Pancreas (tissue), 10 donors: ENCODE measurements at regions not wholly inside any gene's neighbourhood (a gene's known extent, or its start where the extent isn't known, plus 50 kb on each side); places are given as distances from the start of the nearest gene placed in this dataset.

Experiments used
- ATAC-seq, 4 donors: fragments of 200-7000 bp; cut with Tn5 transposase; one replicate each; pipeline versions ENCODE4 v1.8.0 to v1.9.1; 2020; ENCODE audit warnings: mild to moderate bottlenecking in 4 of 4, moderate library complexity in 4 of 4
- DNase-seq, 6 donors: peaks; one replicate each; pipeline ENCODE4 v3.0.0-alpha.2; 2020
- FAIRE-seq: peaks from 2 replicates; lab custom pipeline; 2012; peaks lifted over from hg19 to GRCh38; lab: Jason Lieb, UNC
- H3K27ac ChIP-seq, 4 donors: fragments of 200-600 bp; sonication (generic); 1 replicate in 3 of 4; 2 replicates in 1 of 4; pipeline versions ENCODE4 v1.5.0 to v1.8.0; 2020
- H3K27me3 ChIP-seq, 4 donors: fragments of 200-600 bp; one replicate each; pipeline ENCODE4 v1.8.0; 2021
- H3K36me3 ChIP-seq, 3 donors: fragments of 200-600 bp; sonication (generic) in 1 of 3; one replicate each; pipeline versions ENCODE4 v1.5.0 to v1.8.0; 2020 to 2021
- H3K4me1 ChIP-seq, 3 donors: fragments of 200-600 bp; one replicate each; pipeline ENCODE4 v1.8.0; 2021
- H3K4me3 ChIP-seq, 4 donors: fragments of 200-600 bp; sonication (generic) in 2 of 4; one replicate each; pipeline versions ENCODE4 v1.5.0 to v1.8.0; 2020 to 2021
- H3K9me3 ChIP-seq, 4 donors: fragments of 200-600 bp; one replicate each; pipeline ENCODE4 v1.8.0; 2021
- CTCF ChIP-seq, 4 donors: fragments of 200-600 bp; sonication (generic) in 3 of 4; IDR thresholded peaks; one replicate each; pipeline versions ENCODE4 v1.5.0 to v1.8.0; 2021; ENCODE audit warnings: antibody characterized with exemption in 4 of 4
- WGBS, 2 donors: extraction: QIAGEN DNeasy Blood & Tissue Kit; methylation state at CpG; one replicate each; pipeline ENCODE4 v1.1.7; 2013; 5-methylcytosine and 5-hydroxymethylcytosine counted together
- intact Hi-C, 3 donors: fragments of 100-400 bp; cut with DNase I; formaldehyde crosslinking; loops; one replicate each; pipeline versions ENCODE4 v1.11.1 to v1.14.2; 2022
- donor health status: healthy with polysubstance abuse.
- donor health status: DM: no; HTN: no; CAD: no; lungs with moderate emphysema.
- donor health status: DM: no; HTN: no; CAD: no.
- donor health status: control.
- donor health status: control.
- donor health status: Bipolar disorder and iron deficiency.
- donor health status: DM: yes; HTN: yes; CAD: no.
- donor health status: DM: no; HTN: no; CAD: no.
- donor health status: DM: no; HTN: no; CAD: no.
- donor health status: DM: yes; HTN: yes; CAD: no.

GRCh38 chr2:62287899-62288880, 92.3 kb downstream of the B3GNT2 start:
- no peak for TF ChIP-seq CTCF (IDR thresholded peaks at IDR 0.05)
- peak in 5 of 6 donors; percentile 21 to 73 (median 57) for DNase-seq
- H3K27me3 ChIP-seq: no peaks in the 10 kb centered on the region
- H3K36me3 ChIP-seq: no peaks in the 10 kb centered on the region
- intact Hi-C loops: no loop called here
- H3K9me3 ChIP-seq: no peaks in the 10 kb centered on the region
- 59 to 64% methylated on average over 8 of the region's 8 CpGs for WGBS, 2 donors
- FAIRE-seq: no peak
- no peak overlapping the region for H3K27ac ChIP-seq
- H3K4me1 ChIP-seq: peaks cover 9 to 14% (median 12%) of the 10 kb centered on the region in 3 donors
- no peak for ATAC-seq
- H3K4me3 ChIP-seq: no peak overlapping the region

GRCh38 chr2:62287282-62287681, 91.4 kb downstream of the B3GNT2 start:
- 97 to 98% methylated on average over 5 of the region's 5 CpGs for WGBS, 2 donors
- no peak overlapping the region for H3K4me3 ChIP-seq
- DNase-seq: no peak
- no peak for TF ChIP-seq CTCF (IDR thresholded peaks at IDR 0.05)
- no peak overlapping the region for H3K27ac ChIP-seq
- no peak for FAIRE-seq
- H3K4me1 ChIP-seq: peaks cover under 1 to 5% (median 3%) of the 10 kb centered on the region in 3 donors
- no peaks in the 10 kb centered on the region for H3K36me3 ChIP-seq
- intact Hi-C loops: no loop called here
- no peak for ATAC-seq
- no peaks in the 10 kb centered on the region for H3K27me3 ChIP-seq
- no peaks in the 10 kb centered on the region for H3K9me3 ChIP-seq

GRCh38 chr2:62286089-62286785, 90.3 kb downstream of the B3GNT2 start:
- Histone ChIP-seq H3K9me3 (no peaks in the 10 kb centered on the region), H3K36me3 (no peaks in the 10 kb centered on the region), H3K27ac (no peak overlapping the region), H3K27me3 (no peaks in the 10 kb centered on the region), H3K4me1 (no peaks in the 10 kb centered on the region), H3K4me3 (no peak overlapping the region)
- WGBS, 2 donors: 94 to 96% methylated on average over 6 of the region's 6 CpGs
- no peak for FAIRE-seq
- intact Hi-C loops: no loop called here
- no peak for DNase-seq
- ATAC-seq: no peak
- TF ChIP-seq CTCF (IDR thresholded peaks at IDR 0.05): no peak

- FAIRE-seq (no peak), DNase-seq (no peak), ATAC-seq (no peak)
- H3K36me3 ChIP-seq: no peaks in the 10 kb centered on the region
- no peak overlapping the region for H3K27ac ChIP-seq
- no peak overlapping the region for H3K4me3 ChIP-seq
- no peaks in the 10 kb centered on the region for H3K9me3 ChIP-seq
- H3K27me3 ChIP-seq: no peaks in the 10 kb centered on the region
- H3K4me1 ChIP-seq: no peaks in the 10 kb centered on the region
- intact Hi-C loops: no loop called here
- no peak for TF ChIP-seq CTCF (IDR thresholded peaks at IDR 0.05)
- WGBS, 2 donors: 85 to 86% methylated on average over 4 of the region's 4 CpGs
These were observed 89.1 kb downstream of the B3GNT2 start for GRCh38 chr2:62284980-62285379.
